Fibroblast of skin of left quadriceps (primary cell): ENCODE measurements at regions not wholly inside any gene's neighbourhood (a gene's known extent, or its start where the extent isn't known, plus 50 kb on each side); places are given as distances from the start of the nearest gene placed in this dataset.

Experiments used
- DNase-seq, 2 experiments: peaks; one replicate each; pipeline ENCODE4 v3.0.0-alpha.2; 2013; ENCODE audit warnings: low read depth in 2 of 2

GRCh38 chr10:58140691-58141347, 126.9 kb downstream of the IPMK start:
- no peak for DNase-seq

- no peak for DNase-seq
Measured at GRCh38 chr10:58140054-58140453, 127.6 kb downstream of the IPMK start.

- no peak for DNase-seq
Measured at GRCh38 chr10:58137813-58138212, 129.9 kb downstream of the IPMK start.

GRCh38 chr10:58115218-58116050, 152.3 kb downstream of the IPMK start:
- DNase-seq: no peak

- DNase-seq: no peak
Measured at GRCh38 chr10:58109731-58110130, 158.0 kb downstream of the IPMK start.

GRCh38 chr10:58107506-58107905, 160.2 kb downstream of the IPMK start:
- peak; percentile 82 to 85 for DNase-seq

- DNase-seq: no peak
Measured at GRCh38 chr10:58106211-58107035, 161.3 kb downstream of the IPMK start.

- no peak for DNase-seq
Measured at GRCh38 chr10:58104351-58104751, 163.3 kb downstream of the IPMK start.

GRCh38 chr10:58102897-58103296, 164.8 kb downstream of the IPMK start:
- DNase-seq: no peak

GRCh38 chr10:58101682-58102081, 166.0 kb downstream of the IPMK start:
- DNase-seq: no peak

GRCh38 chr10:58094985-58095718, 172.5 kb downstream of the IPMK start:
- DNase-seq: no peak

GRCh38 chr10:58091886-58092285, 175.8 kb downstream of the IPMK start:
- DNase-seq: no peak

- no peak for DNase-seq
Measured at GRCh38 chr10:58089739-58090138, 178.0 kb downstream of the IPMK start.

- no peak for DNase-seq
Measured at GRCh38 chr10:58087896-58088295, 179.8 kb downstream of the IPMK start.

- no peak for DNase-seq
Measured at GRCh38 chr10:58086763-58087150, 180.9 kb downstream of the IPMK start.

GRCh38 chr10:58086144-58086762, 181.4 kb downstream of the IPMK start:
- no peak for DNase-seq

GRCh38 chr10:58082248-58082647, 185.4 kb downstream of the IPMK start:
- no peak for DNase-seq

- DNase-seq: no peak
Measured at GRCh38 chr10:58081353-58081752, 186.3 kb downstream of the IPMK start.

- no peak for DNase-seq
Measured at GRCh38 chr10:58079461-58079860, 188.2 kb downstream of the IPMK start.

GRCh38 chr10:58072634-58073033, 195.1 kb downstream of the IPMK start:
- DNase-seq: no peak

- no peak for DNase-seq
Measured at GRCh38 chr10:58070956-58071355, 196.7 kb downstream of the IPMK start.
